ENCODE measurements at regions not wholly inside any gene's neighbourhood (a gene's known extent, or its start where the extent isn't known, plus 50 kb on each side); places are given as distances from the start of the nearest gene placed in this dataset.

DNA sequence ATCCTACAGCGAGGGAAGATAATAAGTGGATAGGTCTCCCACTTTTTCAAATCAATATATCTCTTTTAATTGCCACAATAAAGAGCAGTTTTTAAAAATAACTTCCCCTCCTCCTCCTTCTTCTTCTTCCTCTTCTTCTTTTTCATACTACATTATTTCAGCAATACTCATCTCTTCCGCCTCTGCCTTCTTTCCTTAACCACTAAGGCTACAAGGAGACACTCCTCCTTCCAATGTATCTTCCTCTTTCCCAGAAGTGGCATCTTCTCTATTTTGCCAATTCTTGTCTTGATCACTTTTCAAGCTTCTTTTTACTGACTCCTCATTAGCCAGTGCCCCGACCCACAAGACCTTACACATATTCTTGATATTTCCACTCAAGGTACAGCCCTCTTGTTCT lies 546.6 kb upstream of the CHAC2 start:
- Mint-ChIP-seq H3K4me1 (ENCODE audit: unreplicated experiment) (no peaks in the 10 kb centered on the region), H3K27ac (ENCODE audit: unreplicated experiment) (no peak overlapping the region), H3K4me3 (ENCODE audit: unreplicated experiment) (no peak overlapping the region), H3K27me3 (ENCODE audit: unreplicated experiment) (peaks cover 14% of the 10 kb centered on the region), H3K9me3 (ENCODE audit: unreplicated experiment) (peaks cover 2% of the 10 kb centered on the region), H3K36me3 (ENCODE audit: unreplicated experiment) (no peaks in the 10 kb centered on the region)
- TF ChIP-seq, protein P1, sequence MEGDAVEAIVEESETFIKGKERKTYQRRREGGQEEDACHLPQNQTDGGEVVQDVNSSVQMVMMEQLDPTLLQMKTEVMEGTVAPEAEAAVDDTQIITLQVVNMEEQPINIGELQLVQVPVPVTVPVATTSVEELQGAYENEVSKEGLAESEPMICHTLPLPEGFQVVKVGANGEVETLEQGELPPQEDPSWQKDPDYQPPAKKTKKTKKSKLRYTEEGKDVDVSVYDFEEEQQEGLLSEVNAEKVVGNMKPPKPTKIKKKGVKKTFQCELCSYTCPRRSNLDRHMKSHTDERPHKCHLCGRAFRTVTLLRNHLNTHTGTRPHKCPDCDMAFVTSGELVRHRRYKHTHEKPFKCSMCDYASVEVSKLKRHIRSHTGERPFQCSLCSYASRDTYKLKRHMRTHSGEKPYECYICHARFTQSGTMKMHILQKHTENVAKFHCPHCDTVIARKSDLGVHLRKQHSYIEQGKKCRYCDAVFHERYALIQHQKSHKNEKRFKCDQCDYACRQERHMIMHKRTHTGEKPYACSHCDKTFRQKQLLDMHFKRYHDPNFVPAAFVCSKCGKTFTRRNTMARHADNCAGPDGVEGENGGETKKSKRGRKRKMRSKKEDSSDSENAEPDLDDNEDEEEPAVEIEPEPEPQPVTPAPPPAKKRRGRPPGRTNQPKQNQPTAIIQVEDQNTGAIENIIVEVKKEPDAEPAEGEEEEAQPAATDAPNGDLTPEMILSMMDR (IDR thresholded peaks at IDR 0.05), result no peak
- no peak for DNase-seq (ENCODE audit: extremely low spot score, unreplicated experiment)

DNA sequence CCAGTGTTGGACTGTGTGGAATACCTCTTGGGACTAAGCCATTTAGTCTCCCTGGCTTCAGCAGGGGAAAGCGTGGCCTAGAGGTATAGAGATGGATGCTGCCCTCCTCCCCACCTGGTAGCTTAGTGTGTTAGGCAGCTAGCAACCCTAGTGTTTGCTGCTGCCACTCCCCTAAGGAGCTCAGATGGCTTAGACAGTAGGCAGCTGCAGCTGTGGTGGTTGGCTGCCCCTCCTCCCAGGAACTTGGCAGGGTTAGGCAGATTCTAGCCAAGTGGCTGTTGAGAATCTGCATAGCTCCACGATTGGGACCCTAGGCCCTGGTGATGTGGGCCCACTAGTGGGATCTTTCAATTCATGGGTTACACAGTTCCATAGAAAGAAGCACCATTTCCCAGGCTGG lies 550.4 kb upstream of the CHAC2 start:
- H3K27me3 Mint-ChIP-seq (ENCODE audit: unreplicated experiment), result peaks cover 10% of the 10 kb centered on the region
- H3K4me1 Mint-ChIP-seq (ENCODE audit: unreplicated experiment), result no peaks in the 10 kb centered on the region
- DNase-seq (ENCODE audit: extremely low spot score, unreplicated experiment), result no peak
- H3K36me3 Mint-ChIP-seq (ENCODE audit: unreplicated experiment), result no peaks in the 10 kb centered on the region
- TF ChIP-seq, protein P1 (IDR thresholded peaks at IDR 0.05), result no peak
- peaks cover 13% of the 10 kb centered on the region for H3K9me3 Mint-ChIP-seq (ENCODE audit: unreplicated experiment)
- no peak overlapping the region for H3K27ac Mint-ChIP-seq (ENCODE audit: unreplicated experiment)
- no peak overlapping the region for H3K4me3 Mint-ChIP-seq (ENCODE audit: unreplicated experiment)

DNA sequence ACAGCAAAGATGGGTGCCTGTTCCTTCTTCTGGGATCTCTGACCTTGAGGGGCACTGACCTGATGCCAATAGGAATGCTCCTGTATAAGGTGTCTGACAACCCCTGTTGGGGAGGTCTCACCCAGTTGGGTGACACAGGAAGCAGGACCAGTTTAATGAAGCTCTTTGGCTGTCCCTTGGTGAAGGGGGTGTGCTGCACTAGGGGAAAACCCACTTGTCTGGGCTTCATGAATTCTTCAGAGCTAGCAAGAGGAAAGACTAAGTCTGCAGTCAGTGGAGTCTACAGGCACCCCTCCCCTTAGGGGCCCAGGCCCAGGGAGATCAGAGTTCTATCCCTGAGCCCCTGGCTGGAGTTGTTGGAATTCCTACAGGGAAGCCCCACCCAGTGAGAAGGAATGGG lies 550.8 kb upstream of the CHAC2 start:
- Mint-ChIP-seq H3K9me3 (ENCODE audit: unreplicated experiment) (peaks cover 13% of the 10 kb centered on the region), H3K36me3 (ENCODE audit: unreplicated experiment) (no peaks in the 10 kb centered on the region), H3K4me3 (ENCODE audit: unreplicated experiment) (no peak overlapping the region), H3K4me1 (ENCODE audit: unreplicated experiment) (no peaks in the 10 kb centered on the region), H3K27ac (ENCODE audit: unreplicated experiment) (no peak overlapping the region), H3K27me3 (ENCODE audit: unreplicated experiment) (peaks cover 6% of the 10 kb centered on the region)
- TF ChIP-seq, protein P1 (IDR thresholded peaks at IDR 0.05), result no peak
- no peak for DNase-seq (ENCODE audit: extremely low spot score, unreplicated experiment)

DNA sequence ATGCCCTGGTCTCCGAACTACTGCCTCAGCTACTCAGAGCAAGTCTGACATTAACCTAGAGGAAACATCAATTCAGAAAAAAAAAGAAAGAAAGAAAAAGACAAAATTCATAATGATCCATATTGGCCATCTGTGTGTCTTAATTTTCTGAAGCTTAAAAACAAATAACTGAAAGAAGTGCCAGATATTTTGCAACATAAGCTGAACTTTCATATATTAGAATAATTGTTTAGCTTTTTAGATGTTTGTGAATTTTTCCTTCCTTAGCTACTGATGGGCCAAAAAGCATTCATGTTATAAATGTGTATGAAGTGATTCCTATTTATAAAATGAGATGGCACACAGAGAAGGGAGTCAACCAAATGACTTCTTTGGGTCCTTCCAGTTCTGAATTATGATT lies 555.0 kb upstream of the CHAC2 start:
- no peak overlapping the region for H3K27ac Mint-ChIP-seq (ENCODE audit: unreplicated experiment)
- no peak for DNase-seq (ENCODE audit: extremely low spot score, unreplicated experiment)
- H3K27me3 Mint-ChIP-seq (ENCODE audit: unreplicated experiment), result no peaks in the 10 kb centered on the region
- H3K36me3 Mint-ChIP-seq (ENCODE audit: unreplicated experiment), result no peaks in the 10 kb centered on the region
- no peak overlapping the region for H3K4me3 Mint-ChIP-seq (ENCODE audit: unreplicated experiment)
- no peaks in the 10 kb centered on the region for H3K4me1 Mint-ChIP-seq (ENCODE audit: unreplicated experiment)
- TF ChIP-seq, protein P1 (IDR thresholded peaks at IDR 0.05), result no peak
- peaks cover 13% of the 10 kb centered on the region for H3K9me3 Mint-ChIP-seq (ENCODE audit: unreplicated experiment)

DNA sequence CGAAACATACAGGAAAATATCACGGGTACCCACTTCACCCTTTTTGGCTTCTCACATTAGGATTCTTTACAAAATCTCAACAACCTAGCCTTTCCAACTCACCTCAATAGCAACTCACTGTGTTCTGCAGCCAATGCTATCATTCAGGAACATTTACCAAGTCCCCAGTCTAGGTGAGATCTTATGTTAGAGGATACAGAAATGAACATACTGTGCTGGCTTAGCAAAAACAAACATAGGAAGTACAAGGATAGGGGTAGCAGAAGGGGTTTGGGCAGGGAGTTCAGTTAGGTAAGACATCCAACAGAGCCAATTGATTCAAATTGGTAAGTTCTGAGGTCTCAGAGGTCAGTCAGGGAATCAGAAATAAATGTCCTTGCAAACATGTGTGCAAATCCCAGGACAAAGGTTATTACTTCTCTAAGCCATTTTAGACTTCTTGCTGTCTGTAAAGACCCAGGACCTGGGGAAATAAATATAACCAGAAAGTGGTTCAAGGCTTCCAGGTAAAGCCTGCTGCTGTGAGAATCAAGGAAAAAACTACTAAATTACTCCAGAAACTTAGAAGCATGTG lies 556.3 kb upstream of the CHAC2 start:
- Mint-ChIP-seq H3K4me3 (ENCODE audit: unreplicated experiment) (no peak overlapping the region), H3K4me1 (ENCODE audit: unreplicated experiment) (no peaks in the 10 kb centered on the region), H3K27me3 (ENCODE audit: unreplicated experiment) (peaks cover 3% of the 10 kb centered on the region), H3K27ac (ENCODE audit: unreplicated experiment) (no peak overlapping the region), H3K36me3 (ENCODE audit: unreplicated experiment) (no peaks in the 10 kb centered on the region), H3K9me3 (ENCODE audit: unreplicated experiment) (peaks cover 13% of the 10 kb centered on the region)
- DNase-seq (ENCODE audit: extremely low spot score, unreplicated experiment), result no peak
- TF ChIP-seq, protein P1 (IDR thresholded peaks at IDR 0.05), result no peak
